ENCODE measurements at regions not wholly inside any gene's neighbourhood (a gene's known extent, or its start where the extent isn't known, plus 50 kb on each side); places are given as distances from the start of the nearest gene placed in this dataset.

DNA sequence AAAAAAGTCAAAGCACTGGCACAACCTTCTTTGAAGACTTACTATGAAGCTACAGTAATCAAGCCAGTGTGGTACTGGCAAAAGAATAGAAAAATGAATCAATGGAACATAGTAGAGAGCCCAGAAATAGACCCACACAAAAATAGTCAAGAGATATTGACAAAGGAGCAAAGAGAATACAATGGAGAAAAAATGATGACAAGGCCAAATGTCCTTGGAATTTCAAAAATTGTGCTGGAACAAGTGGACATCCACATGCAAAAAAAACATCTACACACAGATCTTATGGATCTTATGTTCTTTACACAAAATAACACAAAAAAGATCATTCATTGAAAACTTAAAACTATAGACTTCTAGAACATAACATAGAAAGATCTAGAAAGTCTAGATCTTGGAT is 1379.7 kb upstream of the SEL1L start:
- peaks cover 4% of the 10 kb centered on the region; the same call in 2 of the 3 replicates for H3K4me1 Mint-ChIP-seq
- peaks cover 8% of the 10 kb centered on the region; the same call in 2 of the 3 replicates for H3K9me3 Mint-ChIP-seq
- no peak overlapping the region for H3K4me2 ChIP-seq
- no peaks in the 10 kb centered on the region; the same call in 1 of the 2 replicates for H3K9me2 ChIP-seq (ENCODE audit: insufficient read depth)
- H3K36me3 Mint-ChIP-seq (ENCODE audit: low read depth), result no peaks in the 10 kb centered on the region
- no peaks in the 10 kb centered on the region for H3K79me2 ChIP-seq (replicated peaks; ENCODE audit: insufficient read depth)
- H3K27me3 Mint-ChIP-seq (ENCODE audit: insufficient read depth, low read depth, poor library complexity), result no peaks in the 10 kb centered on the region
- no peak overlapping the region for H3K4me3 ChIP-seq
- H3K36me3 ChIP-seq (ENCODE audit: insufficient read depth), result no peaks in the 10 kb centered on the region
- H3K27me3 ChIP-seq (ENCODE audit: insufficient read depth), result no peaks in the 10 kb centered on the region
- no peaks in the 10 kb centered on the region for H3K4me1 ChIP-seq (ENCODE audit: insufficient read depth)
- H2AFZ ChIP-seq, result no peak overlapping the region
- no peaks in the 10 kb centered on the region for H4K20me1 ChIP-seq (replicated peaks; ENCODE audit: insufficient read depth)
- ATAC-seq, result no peak
- no peak overlapping the region for H3K27ac ChIP-seq (ENCODE audit: low read depth)
- H3K27ac Mint-ChIP-seq, result no peak overlapping the region
- H3K4me3 Mint-ChIP-seq, result no peak overlapping the region
- H3F3A ChIP-seq (replicated peaks; ENCODE audit: low read depth), result no peaks in the 10 kb centered on the region
- TF ChIP-seq STAT1 (IDR thresholded peaks at IDR 0.05; ENCODE audit: unreplicated experiment) (no peak), CTCF (conservative IDR thresholded peaks at IDR 0.05; ENCODE audit: low read depth in 2 of 2) (no peak), ZNF331 (CRISPR knock-in tag; IDR thresholded peaks at IDR 0.05; ENCODE audit: low read depth) (no peak), JUNB (IDR thresholded peaks at IDR 0.05; ENCODE audit: unreplicated experiment) (no peak), NANOG (IDR thresholded peaks at IDR 0.05; ENCODE audit: borderline replicate concordance) (no peak), CREB1 (CRISPR knock-in tag; IDR thresholded peaks at IDR 0.05; ENCODE audit: low read depth) (no peak), POLR2AphosphoS5 (IDR thresholded peaks at IDR 0.05; ENCODE audit: low read depth) (no peak), ZNF114 (CRISPR knock-in tag; IDR thresholded peaks at IDR 0.05) (no peak), EZH2 (IDR thresholded peaks at IDR 0.05; ENCODE audit: low read depth, unreplicated experiment) (no peak), EZH2phosphoT487 (IDR thresholded peaks at IDR 0.05; ENCODE audit: unreplicated experiment) (no peak)
- TF ChIP-seq, protein P1, sequence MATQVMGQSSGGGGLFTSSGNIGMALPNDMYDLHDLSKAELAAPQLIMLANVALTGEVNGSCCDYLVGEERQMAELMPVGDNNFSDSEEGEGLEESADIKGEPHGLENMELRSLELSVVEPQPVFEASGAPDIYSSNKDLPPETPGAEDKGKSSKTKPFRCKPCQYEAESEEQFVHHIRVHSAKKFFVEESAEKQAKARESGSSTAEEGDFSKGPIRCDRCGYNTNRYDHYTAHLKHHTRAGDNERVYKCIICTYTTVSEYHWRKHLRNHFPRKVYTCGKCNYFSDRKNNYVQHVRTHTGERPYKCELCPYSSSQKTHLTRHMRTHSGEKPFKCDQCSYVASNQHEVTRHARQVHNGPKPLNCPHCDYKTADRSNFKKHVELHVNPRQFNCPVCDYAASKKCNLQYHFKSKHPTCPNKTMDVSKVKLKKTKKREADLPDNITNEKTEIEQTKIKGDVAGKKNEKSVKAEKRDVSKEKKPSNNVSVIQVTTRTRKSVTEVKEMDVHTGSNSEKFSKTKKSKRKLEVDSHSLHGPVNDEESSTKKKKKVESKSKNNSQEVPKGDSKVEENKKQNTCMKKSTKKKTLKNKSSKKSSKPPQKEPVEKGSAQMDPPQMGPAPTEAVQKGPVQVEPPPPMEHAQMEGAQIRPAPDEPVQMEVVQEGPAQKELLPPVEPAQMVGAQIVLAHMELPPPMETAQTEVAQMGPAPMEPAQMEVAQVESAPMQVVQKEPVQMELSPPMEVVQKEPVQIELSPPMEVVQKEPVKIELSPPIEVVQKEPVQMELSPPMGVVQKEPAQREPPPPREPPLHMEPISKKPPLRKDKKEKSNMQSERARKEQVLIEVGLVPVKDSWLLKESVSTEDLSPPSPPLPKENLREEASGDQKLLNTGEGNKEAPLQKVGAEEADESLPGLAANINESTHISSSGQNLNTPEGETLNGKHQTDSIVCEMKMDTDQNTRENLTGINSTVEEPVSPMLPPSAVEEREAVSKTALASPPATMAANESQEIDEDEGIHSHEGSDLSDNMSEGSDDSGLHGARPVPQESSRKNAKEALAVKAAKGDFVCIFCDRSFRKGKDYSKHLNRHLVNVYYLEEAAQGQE (IDR thresholded peaks at IDR 0.05; ENCODE audit: unreplicated experiment), result no peak
- TF ChIP-seq, protein P2, sequence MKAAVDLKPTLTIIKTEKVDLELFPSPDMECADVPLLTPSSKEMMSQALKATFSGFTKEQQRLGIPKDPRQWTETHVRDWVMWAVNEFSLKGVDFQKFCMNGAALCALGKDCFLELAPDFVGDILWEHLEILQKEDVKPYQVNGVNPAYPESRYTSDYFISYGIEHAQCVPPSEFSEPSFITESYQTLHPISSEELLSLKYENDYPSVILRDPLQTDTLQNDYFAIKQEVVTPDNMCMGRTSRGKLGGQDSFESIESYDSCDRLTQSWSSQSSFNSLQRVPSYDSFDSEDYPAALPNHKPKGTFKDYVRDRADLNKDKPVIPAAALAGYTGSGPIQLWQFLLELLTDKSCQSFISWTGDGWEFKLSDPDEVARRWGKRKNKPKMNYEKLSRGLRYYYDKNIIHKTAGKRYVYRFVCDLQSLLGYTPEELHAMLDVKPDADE (IDR thresholded peaks at IDR 0.05), result no peak
- TF ChIP-seq, protein P3, sequence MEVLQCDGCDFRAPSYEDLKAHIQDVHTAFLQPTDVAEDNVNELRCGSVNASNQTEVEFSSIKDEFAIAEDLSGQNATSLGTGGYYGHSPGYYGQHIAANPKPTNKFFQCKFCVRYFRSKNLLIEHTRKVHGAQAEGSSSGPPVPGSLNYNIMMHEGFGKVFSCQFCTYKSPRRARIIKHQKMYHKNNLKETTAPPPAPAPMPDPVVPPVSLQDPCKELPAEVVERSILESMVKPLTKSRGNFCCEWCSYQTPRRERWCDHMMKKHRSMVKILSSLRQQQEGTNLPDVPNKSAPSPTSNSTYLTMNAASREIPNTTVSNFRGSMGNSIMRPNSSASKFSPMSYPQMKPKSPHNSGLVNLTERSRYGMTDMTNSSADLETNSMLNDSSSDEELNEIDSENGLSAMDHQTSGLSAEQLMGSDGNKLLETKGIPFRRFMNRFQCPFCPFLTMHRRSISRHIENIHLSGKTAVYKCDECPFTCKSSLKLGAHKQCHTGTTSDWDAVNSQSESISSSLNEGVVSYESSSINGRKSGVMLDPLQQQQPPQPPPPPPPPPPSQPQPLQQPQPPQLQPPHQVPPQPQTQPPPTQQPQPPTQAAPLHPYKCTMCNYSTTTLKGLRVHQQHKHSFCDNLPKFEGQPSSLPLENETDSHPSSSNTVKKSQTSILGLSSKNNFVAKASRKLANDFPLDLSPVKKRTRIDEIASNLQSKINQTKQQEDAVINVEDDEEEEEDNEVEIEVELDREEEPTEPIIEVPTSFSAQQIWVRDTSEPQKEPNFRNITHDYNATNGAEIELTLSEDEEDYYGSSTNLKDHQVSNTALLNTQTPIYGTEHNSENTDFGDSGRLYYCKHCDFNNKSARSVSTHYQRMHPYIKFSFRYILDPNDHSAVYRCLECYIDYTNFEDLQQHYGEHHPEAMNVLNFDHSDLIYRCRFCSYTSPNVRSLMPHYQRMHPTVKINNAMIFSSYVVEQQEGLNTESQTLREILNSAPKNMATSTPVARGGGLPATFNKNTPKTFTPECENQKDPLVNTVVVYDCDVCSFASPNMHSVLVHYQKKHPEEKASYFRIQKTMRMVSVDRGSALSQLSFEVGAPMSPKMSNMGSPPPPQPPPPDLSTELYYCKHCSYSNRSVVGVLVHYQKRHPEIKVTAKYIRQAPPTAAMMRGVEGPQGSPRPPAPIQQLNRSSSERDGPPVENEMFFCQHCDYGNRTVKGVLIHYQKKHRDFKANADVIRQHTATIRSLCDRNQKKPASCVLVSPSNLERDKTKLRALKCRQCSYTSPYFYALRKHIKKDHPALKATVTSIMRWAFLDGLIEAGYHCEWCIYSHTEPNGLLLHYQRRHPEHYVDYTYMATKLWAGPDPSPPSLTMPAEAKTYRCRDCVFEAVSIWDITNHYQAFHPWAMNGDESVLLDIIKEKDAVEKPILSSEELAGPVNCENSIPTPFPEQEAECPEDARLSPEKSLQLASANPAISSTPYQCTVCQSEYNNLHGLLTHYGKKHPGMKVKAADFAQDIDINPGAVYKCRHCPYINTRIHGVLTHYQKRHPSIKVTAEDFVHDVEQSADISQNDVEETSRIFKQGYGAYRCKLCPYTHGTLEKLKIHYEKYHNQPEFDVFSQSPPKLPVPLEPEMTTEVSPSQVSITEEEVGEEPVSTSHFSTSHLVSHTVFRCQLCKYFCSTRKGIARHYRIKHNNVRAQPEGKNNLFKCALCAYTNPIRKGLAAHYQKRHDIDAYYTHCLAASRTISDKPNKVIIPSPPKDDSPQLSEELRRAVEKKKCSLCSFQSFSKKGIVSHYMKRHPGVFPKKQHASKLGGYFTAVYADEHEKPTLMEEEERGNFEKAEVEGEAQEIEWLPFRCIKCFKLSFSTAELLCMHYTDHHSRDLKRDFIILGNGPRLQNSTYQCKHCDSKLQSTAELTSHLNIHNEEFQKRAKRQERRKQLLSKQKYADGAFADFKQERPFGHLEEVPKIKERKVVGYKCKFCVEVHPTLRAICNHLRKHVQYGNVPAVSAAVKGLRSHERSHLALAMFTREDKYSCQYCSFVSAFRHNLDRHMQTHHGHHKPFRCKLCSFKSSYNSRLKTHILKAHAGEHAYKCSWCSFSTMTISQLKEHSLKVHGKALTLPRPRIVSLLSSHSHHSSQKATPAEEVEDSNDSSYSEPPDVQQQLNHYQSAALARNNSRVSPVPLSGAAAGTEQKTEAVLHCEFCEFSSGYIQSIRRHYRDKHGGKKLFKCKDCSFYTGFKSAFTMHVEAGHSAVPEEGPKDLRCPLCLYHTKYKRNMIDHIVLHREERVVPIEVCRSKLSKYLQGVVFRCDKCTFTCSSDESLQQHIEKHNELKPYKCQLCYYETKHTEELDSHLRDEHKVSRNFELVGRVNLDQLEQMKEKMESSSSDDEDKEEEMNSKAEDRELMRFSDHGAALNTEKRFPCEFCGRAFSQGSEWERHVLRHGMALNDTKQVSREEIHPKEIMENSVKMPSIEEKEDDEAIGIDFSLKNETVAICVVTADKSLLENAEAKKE (CRISPR knock-in tag; IDR thresholded peaks at IDR 0.05), result no peak
- DNase-seq (ENCODE audit: low spot score), result no peak

All from GM23338 (cell line).